H1 (cell line): ENCODE measurements at regions not wholly inside any gene's neighbourhood (a gene's known extent, or its start where the extent isn't known, plus 50 kb on each side); places are given as distances from the start of the nearest gene placed in this dataset.

Source experiments
- CTCF ChIA-PET: fragments of 300-600 bp; sonication (Branson Sonifier 250); formaldehyde crosslinking; loops from one replicate; lab custom pipeline; 2021; ENCODE audit not compliant: partially characterized antibody; lab: Charles Lee
- POLR2A ChIA-PET: fragments of 300-600 bp; sonication (Branson Sonifier 250); formaldehyde crosslinking; loops from one replicate; lab custom pipeline; 2021; ENCODE audit warnings: inconsistent platforms; ENCODE audit not compliant: partially characterized antibody; lab: Charles Lee
- DNase-seq, 2 experiments: peaks; one replicate each; pipeline versions ENCODE4 v3.0.0 to v3.0.0-alpha.2; 2010 to 2022; ENCODE audit warnings: low spot score in 2 of 2, low read depth in 1 of 2, mixed read lengths in 1 of 2
- FAIRE-seq: peaks from 2 replicates; lab custom pipeline; 2011; peaks lifted over from hg19 to GRCh38; lab: Jason Lieb, UNC
- H2AFZ ChIP-seq: 2 replicates; pipeline ENCODE4 v1.8.1; 2012; ENCODE audit warnings: low read length, inconsistent platforms
- H2AK5ac ChIP-seq: 2 replicates; pipeline ENCODE4 v1.6.1; 2013; ENCODE audit warnings: low read depth, low read length
- H2BK120ac ChIP-seq: replicated peaks from 2 replicates; pipeline ENCODE3; 2013; ENCODE audit warnings: low read depth, low read length, inconsistent platforms
- H2BK12ac ChIP-seq: 2 replicates; pipeline ENCODE4 v1.6.1; 2013; ENCODE audit warnings: low read depth, low read length
- H2BK15ac ChIP-seq: 2 replicates; pipeline ENCODE4 v1.6.1; 2013; ENCODE audit warnings: low read length
- H2BK20ac ChIP-seq: 2 replicates; pipeline ENCODE4 v1.6.1; 2013; ENCODE audit warnings: low read length
- H2BK5ac ChIP-seq: 2 replicates; pipeline ENCODE4 v1.6.1; 2013; ENCODE audit warnings: low read depth, low read length
- H3K14ac ChIP-seq: 2 replicates; pipeline ENCODE4 v1.6.1; 2013; ENCODE audit warnings: inconsistent platforms; ENCODE audit not compliant: insufficient read length
- H3K18ac ChIP-seq: 2 replicates; pipeline ENCODE4 v1.6.1; 2013; ENCODE audit warnings: low read length; ENCODE audit errors: extremely low read depth
- H3K23ac ChIP-seq: 2 replicates; pipeline ENCODE4 v1.6.1; 2013; ENCODE audit warnings: inconsistent platforms; ENCODE audit not compliant: insufficient read length
- H3K23me2 ChIP-seq: 2 replicates; pipeline ENCODE4 v1.6.1; 2013; ENCODE audit warnings: low read depth, low read length
- H3K27ac ChIP-seq: 2 replicates; pipeline ENCODE4 v1.6.1; 2011; ENCODE audit warnings: low read depth, low read length, inconsistent platforms
- H3K27me3 ChIP-seq, 4 experiments: replicated peaks in 1 of 4; 1 replicate in 1 of 4; 2 replicates in 3 of 4; pipeline versions ENCODE4 v1.6.1 to v1.8.1; 2011 to 2013; ENCODE audit warnings: low read length in 3 of 4, mild to moderate bottlenecking in 3 of 4, inconsistent platforms in 2 of 4, mixed read lengths in 2 of 4, moderate library complexity in 1 of 4; ENCODE audit not compliant: control insufficient read depth in 3 of 4, insufficient read depth in 3 of 4; ENCODE audit errors: extremely low read depth in 1 of 4
- H3K36me3 ChIP-seq, 4 experiments: 2 replicates each; pipeline versions ENCODE4 v1.6.1 to v1.8.1; 2011 to 2013; ENCODE audit warnings: mild to moderate bottlenecking in 4 of 4, low read length in 3 of 4, moderate library complexity in 2 of 4, control low read depth in 1 of 4, inconsistent platforms in 1 of 4; ENCODE audit not compliant: insufficient read depth in 4 of 4, control insufficient read depth in 2 of 4
- H3K4ac ChIP-seq: replicated peaks from 2 replicates; pipeline ENCODE3; 2013; ENCODE audit warnings: low read length, low read depth, mixed read lengths, inconsistent platforms; ENCODE audit not compliant: insufficient read length
- H3K4me1 ChIP-seq, 4 experiments: replicated peaks in 1 of 4; 1 replicate in 1 of 4; 2 replicates in 3 of 4; pipeline versions ENCODE4 v1.6.1 to v1.8.1; 2011 to 2013; ENCODE audit warnings: low read length in 3 of 4, inconsistent platforms in 2 of 4, mixed read lengths in 1 of 4; ENCODE audit not compliant: insufficient read depth in 4 of 4, control insufficient read depth in 3 of 4
- H3K4me2 ChIP-seq, 2 experiments: 2 replicates each; pipeline versions ENCODE4 v1.6.1 to v1.8.1; 2011 to 2013; ENCODE audit warnings: low read depth in 2 of 2, low read length in 2 of 2, control low read depth in 1 of 2, inconsistent platforms in 1 of 2, mild to moderate bottlenecking in 1 of 2; ENCODE audit not compliant: insufficient read depth in 1 of 2
- H3K4me3 ChIP-seq, 4 experiments: fragments of 200-600, 300-600 bp in 1 of 4; sonication (generic), shearing (Covaris generic), sonication (Bioruptor Twin) in 1 of 4; 2 replicates each; pipeline versions ENCODE4 v1.5.1 to v1.8.1; 2011 to 2016; ENCODE audit warnings: low read length in 4 of 4, low read depth in 3 of 4, control low read depth in 2 of 4, inconsistent platforms in 2 of 4, mild to moderate bottlenecking in 2 of 4, mixed read lengths in 1 of 4, moderate library complexity in 1 of 4; ENCODE audit not compliant: insufficient read depth in 2 of 4; ENCODE audit errors: extremely low read depth in 1 of 4
- H3K56ac ChIP-seq: replicated peaks from 2 replicates; pipeline ENCODE3; 2013; ENCODE audit warnings: low read depth, mild to moderate bottlenecking, mixed read lengths, low read length, inconsistent platforms; ENCODE audit not compliant: insufficient read length
- H3K79me1 ChIP-seq: 2 replicates; pipeline ENCODE4 v1.6.1; 2013; ENCODE audit warnings: low read depth, low read length, control low read depth
- H3K79me2 ChIP-seq, 2 experiments: 2 replicates each; pipeline versions ENCODE4 v1.6.1 to v1.8.1; 2012 to 2013; ENCODE audit warnings: low read length in 2 of 2, mild to moderate bottlenecking in 2 of 2, inconsistent platforms in 1 of 2; ENCODE audit not compliant: insufficient read depth in 2 of 2, control insufficient read depth in 1 of 2
- H3K9ac ChIP-seq, 4 experiments: replicated peaks in 1 of 4; 1 replicate in 1 of 4; 2 replicates in 3 of 4; pipeline versions ENCODE4 v1.6.1 to v1.8.1; 2011 to 2013; ENCODE audit warnings: low read depth in 3 of 4, low read length in 3 of 4, control low read depth in 2 of 4, mild to moderate bottlenecking in 2 of 4, moderate library complexity in 2 of 4, inconsistent platforms in 1 of 4; ENCODE audit errors: extremely low read depth in 1 of 4
- H3K9me3 ChIP-seq, 2 experiments: 2 replicates each; pipeline versions ENCODE4 v1.6.1 to v1.8.1; 2012 to 2013; ENCODE audit warnings: mild to moderate bottlenecking in 2 of 2, moderate library complexity in 2 of 2, control low read depth in 1 of 2, inconsistent platforms in 1 of 2, low read depth in 1 of 2, low read length in 1 of 2, mixed read lengths in 1 of 2; ENCODE audit not compliant: insufficient read depth in 2 of 2
- H4K20me1 ChIP-seq, 2 experiments: replicated peaks in 1 of 2; 2 replicates each; pipeline versions ENCODE3 to v1.8.1; 2011 to 2013; ENCODE audit warnings: inconsistent platforms in 2 of 2, low read length in 2 of 2, mild to moderate bottlenecking in 1 of 2; ENCODE audit not compliant: insufficient read depth in 2 of 2, control insufficient read depth in 1 of 2
- H4K5ac ChIP-seq: 2 replicates; pipeline ENCODE4 v1.6.1; 2013; ENCODE audit warnings: low read length, low read depth, mixed read lengths, inconsistent platforms; ENCODE audit not compliant: insufficient read length
- H4K8ac ChIP-seq: 2 replicates; pipeline ENCODE4 v1.8.0; 2013; ENCODE audit warnings: mild to moderate bottlenecking, moderate library complexity, low read length, inconsistent platforms; ENCODE audit not compliant: insufficient read depth; ENCODE audit errors: extremely low read depth
- H4K91ac ChIP-seq: replicated peaks from 2 replicates; pipeline ENCODE3; 2013; ENCODE audit warnings: low read length, mixed read lengths, inconsistent platforms; ENCODE audit not compliant: insufficient read length
- CREB1 ChIP-seq: IDR thresholded peaks from 2 replicates; pipeline ENCODE4 v1.6.1; 2012; ENCODE audit warnings: inconsistent platforms
- CTCF ChIP-seq, 3 experiments: IDR thresholded peaks; 1 replicate in 2 of 3; 2 replicates in 1 of 3; pipeline versions ENCODE4 v1.5.1 to v1.6.1; 2011; ENCODE audit warnings: low read length in 3 of 3, mild to moderate bottlenecking in 3 of 3, inconsistent platforms in 2 of 3, low read depth in 1 of 3, moderate library complexity in 1 of 3; ENCODE audit not compliant: insufficient read depth in 1 of 3; ENCODE audit errors: control extremely low read depth in 1 of 3
- EGR1 ChIP-seq: IDR thresholded peaks from 2 replicates; pipeline ENCODE4 v1.6.1; 2011; ENCODE audit warnings: low read depth, low read length, borderline replicate concordance
- GTF2F1 ChIP-seq: IDR thresholded peaks from 2 replicates; pipeline ENCODE4 v1.6.1; 2012; ENCODE audit warnings: low read depth, low read length, improper control_type of control experiment, borderline replicate concordance
- KDM5A ChIP-seq: fragments of 200-600 bp; IDR thresholded peaks from 2 replicates; pipeline ENCODE4 v1.7.1; 2012; ENCODE audit warnings: mild to moderate bottlenecking, low read length, inconsistent platforms, mixed read lengths
- RFX5 ChIP-seq: IDR thresholded peaks from 2 replicates; pipeline ENCODE4 v1.6.1; 2011; ENCODE audit warnings: low read depth, low read length, improper control_type of control experiment, borderline replicate concordance
- RNF2 ChIP-seq: fragments of 200-900, 300-1000 bp; sonication (generic); IDR thresholded peaks from 2 replicates; pipeline ENCODE4 v1.7.1; 2016; ENCODE audit warnings: borderline replicate concordance, low read depth, mild to moderate bottlenecking, antibody characterized with exemption, low read length; ENCODE audit not compliant: poor library complexity, severe bottlenecking; ENCODE audit errors: missing control alignments
- USF2 ChIP-seq: IDR thresholded peaks from 2 replicates; pipeline ENCODE4 v1.6.1; 2011; ENCODE audit warnings: low read length, improper control_type of control experiment
- YY1 ChIP-seq: IDR thresholded peaks from 2 replicates; pipeline ENCODE4 v1.6.1; 2011; ENCODE audit warnings: low read depth, mild to moderate bottlenecking, low read length
- ZNF274 ChIP-seq: IDR thresholded peaks from 2 replicates; pipeline ENCODE4 v1.7.0; 2012; ENCODE audit warnings: low read length, borderline replicate concordance; ENCODE audit errors: extremely low read depth
- WGBS, 2 experiments: shearing (Covaris generic) in 1 of 2; methylation state at CpG; one replicate each; pipeline versions ENCODE4 v1.1.6 to v1.1.7; 2013 to 2015; ENCODE audit warnings: low lambda C conversion rate in 2 of 2, mixed read lengths in 2 of 2, inconsistent platforms in 1 of 2, low coverage in 1 of 2, missing lambda C conversion rate in 1 of 2; ENCODE audit not compliant: insufficient replicate concordance in 2 of 2, insufficient coverage in 1 of 2, insufficient read length in 1 of 2; ENCODE audit errors: extremely low coverage in 1 of 2, missing lambda C conversion rate in 1 of 2; 5-methylcytosine and 5-hydroxymethylcytosine counted together

GRCh38 chr11:103550811-103551210 lies 441.6 kb downstream of the DYNC2H1 start:
- Histone ChIP-seq H4K91ac (no peak overlapping the region), H3K4me3 (no peak overlapping the region), H3K36me3 (no peaks in the 10 kb centered on the region), H3K79me2 (no peaks in the 10 kb centered on the region), H3K4ac (no peak overlapping the region), H2BK15ac (no peak overlapping the region), H3K9me3 (no peaks in the 10 kb centered on the region), H4K5ac (no peak overlapping the region), H2BK5ac (no peak overlapping the region), H2AFZ (no peak overlapping the region), H3K14ac (no peak overlapping the region), H3K27ac (no peak overlapping the region), H3K23ac (no peak overlapping the region), H2BK120ac (no peak overlapping the region), H3K18ac (no peak overlapping the region), H4K8ac (no peak overlapping the region), H3K56ac (no peak overlapping the region), H2BK12ac (no peak overlapping the region), H3K4me2 (no peak overlapping the region), H3K79me1 (no peaks in the 10 kb centered on the region; the same call in 1 of the 2 replicates), H3K9ac (no peak overlapping the region), H3K23me2 (peaks cover 2% of the 10 kb centered on the region; the same call in 1 of the 2 replicates), H3K4me1 (no peaks in the 10 kb centered on the region), H2AK5ac (no peak overlapping the region), H2BK20ac (no peak overlapping the region), H3K27me3 (no peaks in the 10 kb centered on the region), H4K20me1 (no peaks in the 10 kb centered on the region)
- CTCF ChIA-PET: interaction anchor here (1.2 to 3.6 kb wide), 2 partner anchors 12 to 13 kb away, joined by 4 to 31 read pairs; no protein-coding TSS in a partner anchor
- DNase-seq: no peak
- 71% methylated on average over 1 of the region's 1 CpG; no CpG with 5 or more reads in 1 of the 2 experiments for WGBS, 2 experiments
- POLR2A ChIA-PET: no interaction called here
- no peak for FAIRE-seq
- TF ChIP-seq ZNF274: no peak
- TF ChIP-seq CTCF (IDR thresholded peaks at IDR 0.05; ENCODE audit: control extremely low read depth in 1 of 3, insufficient read depth in 1 of 3, low read depth in 1 of 3, low read length in 3 of 3): no peak
- TF ChIP-seq KDM5A: no peak
- TF ChIP-seq GTF2F1: no peak
- TF ChIP-seq USF2: no peak
- TF ChIP-seq CREB1: no peak
- no peak for TF ChIP-seq YY1
- TF ChIP-seq EGR1: no peak
- no peak for TF ChIP-seq RNF2
- no peak for TF ChIP-seq RFX5
